GM23338 (cell line): ENCODE measurements at regions not wholly inside any gene's neighbourhood (a gene's known extent, or its start where the extent isn't known, plus 50 kb on each side); places are given as distances from the start of the nearest gene placed in this dataset.
A peak's percentile ranks its signal among the peaks of the same experiment; 100 is the strongest.

Experiments used
- ATAC-seq: fragments of 200-7000 bp; cut with Tn5 transposase; 3 replicates; pipeline ENCODE4 v1.9.1; 2020
- DNase-seq: peaks from one replicate; pipeline ENCODE4 v3.0.0-alpha.2; 2015; ENCODE audit warnings: low spot score
- H2AFZ ChIP-seq: fragments of 200-600 bp; sonication (generic); 2 replicates; pipeline ENCODE4 v1.8.0; 2016; ENCODE audit warnings: antibody characterized with exemption, mild to moderate bottlenecking, moderate library complexity
- H3F3A ChIP-seq: fragments of 200-600 bp; sonication (generic); replicated peaks from 2 replicates; pipeline ENCODE4 v1.8.0; 2017; ENCODE audit warnings: antibody characterized with exemption, mixed run types, low read depth
- H3K27ac ChIP-seq: fragments of 200-600 bp; sonication (generic); 2 replicates; pipeline ENCODE4 v1.6.1; 2016; ENCODE audit warnings: low read depth
- H3K27me3 ChIP-seq: fragments of 200-600 bp; sonication (generic); 2 replicates; pipeline ENCODE4 v1.8.0; 2016; ENCODE audit warnings: mild to moderate bottlenecking, mixed run types, moderate library complexity; ENCODE audit not compliant: insufficient read depth
- H3K36me3 ChIP-seq: fragments of 200-600 bp; sonication (generic); 2 replicates; pipeline ENCODE4 v1.8.0; 2016; ENCODE audit warnings: mild to moderate bottlenecking; ENCODE audit not compliant: insufficient read depth
- H3K4me1 ChIP-seq: fragments of 200-600 bp; sonication (generic); 2 replicates; pipeline ENCODE4 v1.8.0; 2016; ENCODE audit warnings: mild to moderate bottlenecking, moderate library complexity; ENCODE audit not compliant: insufficient read depth
- H3K4me2 ChIP-seq: fragments of 200-600 bp; sonication (generic); 2 replicates; pipeline ENCODE4 v1.7.1; 2017; ENCODE audit warnings: mixed run types
- H3K4me3 ChIP-seq: fragments of 200-600 bp; sonication (generic); 2 replicates; pipeline ENCODE4 v1.6.1; 2016; ENCODE audit warnings: mixed run types
- H3K79me2 ChIP-seq: fragments of 200-600 bp; sonication (generic); replicated peaks from 2 replicates; pipeline ENCODE4 v1.8.0; 2017; ENCODE audit warnings: mild to moderate bottlenecking; ENCODE audit not compliant: insufficient read depth
- H3K9me2 ChIP-seq: fragments of 200-600 bp; sonication (generic); 2 replicates; pipeline ENCODE4 v1.8.0; 2017; ENCODE audit not compliant: insufficient read depth
- H4K20me1 ChIP-seq: fragments of 200-600 bp; sonication (generic); replicated peaks from 2 replicates; pipeline ENCODE4 v1.8.0; 2017; ENCODE audit warnings: mild to moderate bottlenecking; ENCODE audit not compliant: insufficient read depth
- H3K27ac Mint-ChIP-seq: 2 replicates; pipeline ENCODE4 v1.8.0; 2020; ENCODE audit warnings: inconsistent platforms, mild to moderate bottlenecking, moderate library complexity, mixed read lengths
- H3K27me3 Mint-ChIP-seq: 3 replicates; pipeline ENCODE4 v1.8.0; 2022; ENCODE audit warnings: low read depth, mild to moderate bottlenecking, moderate library complexity, mixed read lengths, inconsistent platforms; ENCODE audit not compliant: insufficient read depth, poor library complexity
- H3K36me3 Mint-ChIP-seq: 3 replicates; pipeline ENCODE4 v1.8.0; 2021; ENCODE audit warnings: low read depth, mild to moderate bottlenecking, inconsistent platforms, moderate library complexity, mixed read lengths
- H3K4me1 Mint-ChIP-seq: 3 replicates; pipeline ENCODE4 v1.8.0; 2020; ENCODE audit warnings: mild to moderate bottlenecking, inconsistent platforms, mixed read lengths
- H3K4me3 Mint-ChIP-seq: 3 replicates; pipeline ENCODE4 v1.8.0; 2021; ENCODE audit warnings: moderate library complexity, mild to moderate bottlenecking, inconsistent platforms, mixed read lengths
- H3K9me3 Mint-ChIP-seq: 3 replicates; pipeline ENCODE4 v1.8.0; 2020; ENCODE audit warnings: moderate library complexity, mild to moderate bottlenecking, inconsistent platforms, mixed read lengths
- CREB1 ChIP-seq: fragments of 250-450 bp; sonication (Bioruptor Pico); IDR thresholded peaks from 2 replicates; pipeline ENCODE4 v1.5.0; 2020; ENCODE audit warnings: low read depth, mild to moderate bottlenecking, moderate library complexity
- EZH2 ChIP-seq: fragments of 200-600 bp; sonication (generic); IDR thresholded peaks from one replicate; pipeline ENCODE4 v1.8.0; 2017; ENCODE audit warnings: antibody characterized with exemption, mild to moderate bottlenecking, low read depth; ENCODE audit not compliant: unreplicated experiment
- EZH2phosphoT487 ChIP-seq: fragments of 200-600 bp; sonication (generic); IDR thresholded peaks from one replicate; pipeline ENCODE4 v1.8.1; 2018; ENCODE audit warnings: antibody characterized with exemption; ENCODE audit not compliant: unreplicated experiment
- JUNB ChIP-seq: IDR thresholded peaks from one replicate; pipeline ENCODE4 v1.6.1; 2016; ENCODE audit warnings: antibody characterized with exemption; ENCODE audit not compliant: unreplicated experiment
- NANOG ChIP-seq: IDR thresholded peaks from 2 replicates; pipeline ENCODE4 v1.6.1; 2016; ENCODE audit warnings: antibody characterized with exemption, borderline replicate concordance
- POLR2AphosphoS5 ChIP-seq: IDR thresholded peaks from 2 replicates; pipeline ENCODE4 v1.6.1; 2016; ENCODE audit warnings: antibody characterized with exemption, low read depth
- ZNF114 ChIP-seq: fragments of 250-450 bp; sonication (Bioruptor Pico); IDR thresholded peaks from 2 replicates; pipeline ENCODE4 v1.5.0; 2020; ENCODE audit warnings: mild to moderate bottlenecking, moderate library complexity
- ZNF331 ChIP-seq: fragments of 250-450 bp; sonication (Bioruptor Pico); IDR thresholded peaks from 2 replicates; pipeline ENCODE4 v1.5.0; 2020; ENCODE audit warnings: low read depth, mild to moderate bottlenecking, moderate library complexity
- TF ChIP-seq, protein P1 (sequence below): IDR thresholded peaks from 2 replicates; pipeline ENCODE4 v1.6.1; 2016; ENCODE audit warnings: antibody characterized with exemption
- TF ChIP-seq, protein P2 (sequence below): IDR thresholded peaks from one replicate; pipeline ENCODE4 v1.6.1; 2018; ENCODE audit warnings: antibody characterized with exemption; ENCODE audit not compliant: unreplicated experiment

DNA sequence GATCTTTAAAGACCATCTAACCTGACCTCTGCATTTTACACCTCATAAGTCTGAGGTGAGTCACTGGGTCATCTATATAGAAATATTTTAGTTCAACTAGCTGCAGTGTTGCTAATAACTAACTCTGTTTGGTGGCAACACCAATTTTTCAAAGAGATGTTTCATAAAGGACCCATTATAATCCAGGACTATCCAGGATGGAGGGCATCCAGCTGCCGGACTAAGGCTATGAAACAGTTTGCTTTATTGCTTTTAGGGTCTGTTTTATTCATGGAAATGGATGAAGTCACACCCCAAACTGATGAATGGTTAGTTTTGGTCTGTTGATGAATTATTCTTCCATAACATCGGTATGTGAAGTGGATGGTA, 204.2 kb upstream of the GMDS start:
- Mint-ChIP-seq H3K4me3 (peak overlapping the region; percentile 31; the same call in 1 of the 3 replicates), H3K4me1 (no peaks in the 10 kb centered on the region; the same call in 2 of the 3 replicates), H3K36me3 (no peaks in the 10 kb centered on the region), H3K27ac (no peak overlapping the region), H3K27me3 (no peaks in the 10 kb centered on the region), H3K9me3 (no peaks in the 10 kb centered on the region)
- Histone ChIP-seq H4K20me1 (no peaks in the 10 kb centered on the region), H3K4me1 (no peaks in the 10 kb centered on the region), H3K27me3 (peaks cover 5% of the 10 kb centered on the region; the same call in 1 of the 2 replicates), H3K4me3 (no peak overlapping the region), H3K79me2 (no peaks in the 10 kb centered on the region), H2AFZ (no peak overlapping the region), H3F3A (no peaks in the 10 kb centered on the region), H3K27ac (no peak overlapping the region), H3K9me2 (no peaks in the 10 kb centered on the region), H3K4me2 (no peak overlapping the region), H3K36me3 (no peaks in the 10 kb centered on the region)
- no peak for TF ChIP-seq EZH2
- TF ChIP-seq CREB1 (CRISPR knock-in tag): no peak
- TF ChIP-seq ZNF114 (CRISPR knock-in tag): no peak
- TF ChIP-seq, protein P1, sequence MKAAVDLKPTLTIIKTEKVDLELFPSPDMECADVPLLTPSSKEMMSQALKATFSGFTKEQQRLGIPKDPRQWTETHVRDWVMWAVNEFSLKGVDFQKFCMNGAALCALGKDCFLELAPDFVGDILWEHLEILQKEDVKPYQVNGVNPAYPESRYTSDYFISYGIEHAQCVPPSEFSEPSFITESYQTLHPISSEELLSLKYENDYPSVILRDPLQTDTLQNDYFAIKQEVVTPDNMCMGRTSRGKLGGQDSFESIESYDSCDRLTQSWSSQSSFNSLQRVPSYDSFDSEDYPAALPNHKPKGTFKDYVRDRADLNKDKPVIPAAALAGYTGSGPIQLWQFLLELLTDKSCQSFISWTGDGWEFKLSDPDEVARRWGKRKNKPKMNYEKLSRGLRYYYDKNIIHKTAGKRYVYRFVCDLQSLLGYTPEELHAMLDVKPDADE: no peak
- no peak for TF ChIP-seq JUNB
- no peak for TF ChIP-seq EZH2phosphoT487
- TF ChIP-seq POLR2AphosphoS5: no peak
- TF ChIP-seq NANOG: no peak
- TF ChIP-seq, protein P2, sequence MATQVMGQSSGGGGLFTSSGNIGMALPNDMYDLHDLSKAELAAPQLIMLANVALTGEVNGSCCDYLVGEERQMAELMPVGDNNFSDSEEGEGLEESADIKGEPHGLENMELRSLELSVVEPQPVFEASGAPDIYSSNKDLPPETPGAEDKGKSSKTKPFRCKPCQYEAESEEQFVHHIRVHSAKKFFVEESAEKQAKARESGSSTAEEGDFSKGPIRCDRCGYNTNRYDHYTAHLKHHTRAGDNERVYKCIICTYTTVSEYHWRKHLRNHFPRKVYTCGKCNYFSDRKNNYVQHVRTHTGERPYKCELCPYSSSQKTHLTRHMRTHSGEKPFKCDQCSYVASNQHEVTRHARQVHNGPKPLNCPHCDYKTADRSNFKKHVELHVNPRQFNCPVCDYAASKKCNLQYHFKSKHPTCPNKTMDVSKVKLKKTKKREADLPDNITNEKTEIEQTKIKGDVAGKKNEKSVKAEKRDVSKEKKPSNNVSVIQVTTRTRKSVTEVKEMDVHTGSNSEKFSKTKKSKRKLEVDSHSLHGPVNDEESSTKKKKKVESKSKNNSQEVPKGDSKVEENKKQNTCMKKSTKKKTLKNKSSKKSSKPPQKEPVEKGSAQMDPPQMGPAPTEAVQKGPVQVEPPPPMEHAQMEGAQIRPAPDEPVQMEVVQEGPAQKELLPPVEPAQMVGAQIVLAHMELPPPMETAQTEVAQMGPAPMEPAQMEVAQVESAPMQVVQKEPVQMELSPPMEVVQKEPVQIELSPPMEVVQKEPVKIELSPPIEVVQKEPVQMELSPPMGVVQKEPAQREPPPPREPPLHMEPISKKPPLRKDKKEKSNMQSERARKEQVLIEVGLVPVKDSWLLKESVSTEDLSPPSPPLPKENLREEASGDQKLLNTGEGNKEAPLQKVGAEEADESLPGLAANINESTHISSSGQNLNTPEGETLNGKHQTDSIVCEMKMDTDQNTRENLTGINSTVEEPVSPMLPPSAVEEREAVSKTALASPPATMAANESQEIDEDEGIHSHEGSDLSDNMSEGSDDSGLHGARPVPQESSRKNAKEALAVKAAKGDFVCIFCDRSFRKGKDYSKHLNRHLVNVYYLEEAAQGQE: no peak
- no peak for DNase-seq
- ATAC-seq: no peak

DNA sequence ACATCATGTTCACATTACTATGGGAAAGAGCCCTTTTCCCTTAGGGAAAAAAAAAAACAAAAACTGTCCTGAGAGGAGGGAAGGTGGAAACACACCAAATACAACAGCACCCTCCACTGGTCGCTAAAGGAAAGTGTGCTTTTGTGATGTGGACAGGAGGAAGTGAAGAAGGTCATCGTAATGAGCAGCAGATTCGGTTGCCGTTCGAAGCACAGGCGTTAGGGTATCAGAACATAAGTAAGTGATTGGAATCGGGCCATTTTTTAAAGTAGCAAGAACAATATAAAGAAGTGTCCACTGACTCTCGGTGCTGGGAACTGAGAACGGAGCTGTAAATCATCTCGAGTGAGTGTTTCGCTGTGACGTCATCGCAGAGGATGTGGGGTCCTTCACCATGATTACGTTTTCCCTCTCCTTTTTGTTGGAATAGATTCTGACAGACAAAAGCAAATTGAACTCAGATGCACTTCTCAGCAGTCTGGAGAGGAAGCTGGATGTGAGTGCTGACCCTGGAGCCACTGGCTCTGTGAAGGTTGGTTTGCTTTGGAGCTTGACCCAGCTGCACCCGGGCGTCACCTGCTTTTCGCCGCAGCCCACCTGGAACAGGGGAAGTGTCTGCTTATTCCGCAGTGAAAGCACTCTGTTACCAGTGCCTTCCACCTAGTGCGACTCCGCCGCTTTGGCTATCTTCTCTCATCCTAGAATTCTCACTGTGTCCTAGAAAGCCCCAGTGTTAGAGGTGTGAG, 203.6 kb upstream of the GMDS start:
- Histone ChIP-seq H4K20me1 (no peaks in the 10 kb centered on the region), H3K9me2 (no peaks in the 10 kb centered on the region), H3K79me2 (no peaks in the 10 kb centered on the region), H3K36me3 (no peaks in the 10 kb centered on the region), H3K27me3 (peaks cover 5% of the 10 kb centered on the region; the same call in 1 of the 2 replicates), H3K4me2 (no peak overlapping the region), H3K27ac (no peak overlapping the region), H3K4me3 (peak overlapping the region; percentile 11; the same call in 1 of the 2 replicates), H2AFZ (no peak overlapping the region), H3K4me1 (no peaks in the 10 kb centered on the region), H3F3A (no peaks in the 10 kb centered on the region)
- no peaks in the 10 kb centered on the region; the same call in 2 of the 3 replicates for H3K4me1 Mint-ChIP-seq
- H3K27me3 Mint-ChIP-seq: no peaks in the 10 kb centered on the region
- peak; percentile 85 for DNase-seq
- no peaks in the 10 kb centered on the region for H3K36me3 Mint-ChIP-seq
- H3K9me3 Mint-ChIP-seq: no peaks in the 10 kb centered on the region
- ATAC-seq: peak; percentile 92
- peak overlapping the region; percentile 62 for H3K4me3 Mint-ChIP-seq
- no peak overlapping the region for H3K27ac Mint-ChIP-seq
- TF ChIP-seq ZNF331 (CRISPR knock-in tag) (no peak), NANOG (no peak), CREB1 (CRISPR knock-in tag) (peak; percentile 90), EZH2phosphoT487 (no peak)
- TF ChIP-seq, protein P2: no peak
- TF ChIP-seq, protein P1: no peak
